ENCODE measurements at regions not wholly inside any gene's neighbourhood (a gene's known extent, or its start where the extent isn't known, plus 50 kb on each side); places are given as distances from the start of the nearest gene placed in this dataset.

- TF ChIP-seq POLR2A (IDR thresholded peaks at IDR 0.05) (no peak), CTCF (IDR thresholded peaks at IDR 0.05) (no peak)
Observed at GRCh38 chr15:26097216-26097615, 234.1 kb upstream of the ATP10A start.

All from prostate gland (tissue), 2 donors.